Heart left ventricle (tissue), 16 donors: ENCODE measurements at regions not wholly inside any gene's neighbourhood (a gene's known extent, or its start where the extent isn't known, plus 50 kb on each side); places are given as distances from the start of the nearest gene placed in this dataset.

Experiments
- ATAC-seq, 4 donors: fragments of 200-7000 bp; cut with Tn5 transposase; one replicate each; pipeline ENCODE4 v1.9.1; 2020 to 2022; ENCODE audit warnings: moderate library complexity in 4 of 4, mild to moderate bottlenecking in 3 of 4, moderate number of reproducible peaks in 1 of 4
- DNase-seq, 5 donors: peaks; one replicate each; pipeline ENCODE4 v3.0.0-alpha.2; 2020
- H3K27ac ChIP-seq, 12 donors: fragments of 200-600 bp; sonication (generic) in 4 of 12; one replicate each; pipeline versions ENCODE4 v1.5.0 to v1.8.0; 2016 to 2022; ENCODE audit warnings: mild to moderate bottlenecking in 2 of 12
- H3K27me3 ChIP-seq, 9 donors: fragments of 200-600 bp; sonication (generic) in 2 of 9; one replicate each; pipeline versions ENCODE4 v1.5.1 to v1.8.0; 2016 to 2022; ENCODE audit warnings: mild to moderate bottlenecking in 3 of 9
- H3K36me3 ChIP-seq, 9 donors: fragments of 200-600 bp; sonication (generic) in 2 of 9; one replicate each; pipeline versions ENCODE4 v1.5.0 to v1.8.0; 2018 to 2022; ENCODE audit warnings: mild to moderate bottlenecking in 2 of 9
- H3K4me1 ChIP-seq, 12 donors: fragments of 200-600 bp; sonication (generic) in 4 of 12; one replicate each; pipeline versions ENCODE4 v1.5.0 to v1.8.0; 2016 to 2022; ENCODE audit warnings: mild to moderate bottlenecking in 3 of 12
- H3K4me3 ChIP-seq, 12 donors: fragments of 200-600 bp; sonication (generic) in 4 of 12; one replicate each; pipeline versions ENCODE4 v1.5.0 to v1.8.0; 2017 to 2022; ENCODE audit warnings: mild to moderate bottlenecking in 9 of 12, moderate library complexity in 4 of 12
- H3K9me3 ChIP-seq, 12 donors: fragments of 200-600 bp; sonication (generic) in 4 of 12; one replicate each; pipeline versions ENCODE4 v1.5.0 to v1.8.0; 2016 to 2022; ENCODE audit warnings: mild to moderate bottlenecking in 1 of 12
- POLR2A ChIP-seq, 2 donors: fragments of 450-650 bp; IDR thresholded peaks; one replicate each; pipeline ENCODE4 v1.6.1; 2017; ENCODE audit warnings: antibody characterized with exemption in 2 of 2, mild to moderate bottlenecking in 2 of 2, moderate library complexity in 2 of 2
- WGBS, 4 donors: extraction: QIAGEN DNeasy Blood & Tissue Kit in 2 of 4; methylation state at CpG; one replicate each; pipeline versions ENCODE4 v1.1.5 to v1.1.7; 2013 to 2018; 5-methylcytosine and 5-hydroxymethylcytosine counted together
- intact Hi-C, 10 donors: fragments of 100-400 bp; cut with DNase I; formaldehyde crosslinking; loops; one replicate each; pipeline versions ENCODE4 v1.11.1 to v1.14.2; 2022
- TF ChIP-seq, protein P1 (sequence below), 12 donors: fragments of 200-600 bp; sonication (generic) in 4 of 12; IDR thresholded peaks; one replicate each; pipeline versions ENCODE4 v1.5.0 to v1.8.0; 2018 to 2022; ENCODE audit warnings: antibody characterized with exemption in 12 of 12, mild to moderate bottlenecking in 5 of 12
- donor health status: ischemic (EF 13 %, LVEDD 7.1; RV severe dilation, severe dysfunction).
- donor health status: healthy with polysubstance abuse.
- donor health status: DM: no; HTN: yes; CAD: no.
- donor health status: DM: no; HTN: no; CAD: no.
- donor health status: ischemic (EF 25% LVEDD 6.9; RV normal size, moderate dysfunction).
- donor health status: ischemic (EF 25% LVEDD 5.7; RV mildly dilated, moderate dysfunction).
- donor health status: healthy.
- donor health status: DM: yes; HTN: yes; CAD: no.
- donor health status: ischemic (EF 35%, LVEDD 5.7; RV mildly dilated, moderate dysfunction).
- donor health status: nonischemic (EF 11% LVEDD 7.7; RV severe dilation, severe dysfunction).
- donor health status: DM: yes; HTN: yes; CAD: no.
- donor health status: PGD.
- donor health status: ischemic (EF 29% LVEDD 5.4; RV normal size, mild dysfunction).
- donor health status: nonischemic (EF 23%, LVEDD 6.1; RV moderate dilation, normal function).

DNA sequence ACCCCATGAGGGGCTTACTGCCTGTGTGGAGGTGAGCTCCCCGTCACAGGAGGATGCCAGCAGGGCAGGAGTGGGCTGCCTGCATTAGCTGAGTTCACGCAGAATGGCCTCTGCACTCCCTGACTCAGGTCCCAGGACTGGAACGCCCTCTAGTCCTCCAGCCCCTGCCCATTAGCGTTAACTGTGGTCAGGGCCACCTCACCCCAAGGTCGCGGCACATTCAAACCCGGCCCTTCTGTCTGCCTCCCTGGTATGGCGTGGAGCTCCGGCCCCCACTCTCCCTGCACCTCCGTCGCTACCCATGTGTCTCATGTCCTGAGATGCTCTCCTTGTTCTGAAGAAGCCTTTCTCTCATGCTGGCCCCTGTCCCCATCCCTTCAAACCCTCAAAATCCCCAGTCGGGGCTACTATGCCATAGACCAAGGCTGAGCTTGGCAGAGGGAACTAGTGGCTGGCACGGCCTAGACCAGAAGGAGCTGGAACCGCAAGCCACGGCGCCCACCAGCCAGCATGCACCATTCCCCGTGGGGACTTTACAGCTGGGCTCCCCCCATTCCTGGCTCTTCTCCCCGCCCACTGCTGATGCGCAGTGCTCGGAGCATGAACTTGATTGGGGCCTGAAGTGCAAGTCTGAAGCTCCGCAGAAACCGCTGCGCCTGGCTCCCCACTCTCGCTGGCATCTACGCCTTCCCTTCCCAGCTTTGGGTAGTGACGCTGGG, 79.5 kb upstream of the RTL6 start:
- Histone ChIP-seq H3K4me3 (no peak overlapping the region), H3K27ac (no peak overlapping the region), H3K9me3 (no peaks in the 10 kb centered on the region), H3K27me3 (peaks cover 0 to 8% (median 0%) of the 10 kb centered on the region in 9 donors), H3K4me1 (peaks cover 0 to 12% (median 2%) of the 10 kb centered on the region in 12 donors), H3K36me3 (no peaks in the 10 kb centered on the region)
- WGBS, 4 donors: 85 to 94% (median 89%) methylated on average over 19 to 26 of the region's 26 CpGs
- intact Hi-C loops: loop anchor here in 1 of 10 donors (10.0 kb wide), 1 partner anchor 83 kb away; the partner anchor contains the start of gene RTL6
- TF ChIP-seq, protein P1, sequence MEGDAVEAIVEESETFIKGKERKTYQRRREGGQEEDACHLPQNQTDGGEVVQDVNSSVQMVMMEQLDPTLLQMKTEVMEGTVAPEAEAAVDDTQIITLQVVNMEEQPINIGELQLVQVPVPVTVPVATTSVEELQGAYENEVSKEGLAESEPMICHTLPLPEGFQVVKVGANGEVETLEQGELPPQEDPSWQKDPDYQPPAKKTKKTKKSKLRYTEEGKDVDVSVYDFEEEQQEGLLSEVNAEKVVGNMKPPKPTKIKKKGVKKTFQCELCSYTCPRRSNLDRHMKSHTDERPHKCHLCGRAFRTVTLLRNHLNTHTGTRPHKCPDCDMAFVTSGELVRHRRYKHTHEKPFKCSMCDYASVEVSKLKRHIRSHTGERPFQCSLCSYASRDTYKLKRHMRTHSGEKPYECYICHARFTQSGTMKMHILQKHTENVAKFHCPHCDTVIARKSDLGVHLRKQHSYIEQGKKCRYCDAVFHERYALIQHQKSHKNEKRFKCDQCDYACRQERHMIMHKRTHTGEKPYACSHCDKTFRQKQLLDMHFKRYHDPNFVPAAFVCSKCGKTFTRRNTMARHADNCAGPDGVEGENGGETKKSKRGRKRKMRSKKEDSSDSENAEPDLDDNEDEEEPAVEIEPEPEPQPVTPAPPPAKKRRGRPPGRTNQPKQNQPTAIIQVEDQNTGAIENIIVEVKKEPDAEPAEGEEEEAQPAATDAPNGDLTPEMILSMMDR (IDR thresholded peaks at IDR 0.05): no peak
- no peak for TF ChIP-seq POLR2A (IDR thresholded peaks at IDR 0.05)
- no peak for ATAC-seq
- DNase-seq: peak in 1 of 5 donors; percentile 51

DNA sequence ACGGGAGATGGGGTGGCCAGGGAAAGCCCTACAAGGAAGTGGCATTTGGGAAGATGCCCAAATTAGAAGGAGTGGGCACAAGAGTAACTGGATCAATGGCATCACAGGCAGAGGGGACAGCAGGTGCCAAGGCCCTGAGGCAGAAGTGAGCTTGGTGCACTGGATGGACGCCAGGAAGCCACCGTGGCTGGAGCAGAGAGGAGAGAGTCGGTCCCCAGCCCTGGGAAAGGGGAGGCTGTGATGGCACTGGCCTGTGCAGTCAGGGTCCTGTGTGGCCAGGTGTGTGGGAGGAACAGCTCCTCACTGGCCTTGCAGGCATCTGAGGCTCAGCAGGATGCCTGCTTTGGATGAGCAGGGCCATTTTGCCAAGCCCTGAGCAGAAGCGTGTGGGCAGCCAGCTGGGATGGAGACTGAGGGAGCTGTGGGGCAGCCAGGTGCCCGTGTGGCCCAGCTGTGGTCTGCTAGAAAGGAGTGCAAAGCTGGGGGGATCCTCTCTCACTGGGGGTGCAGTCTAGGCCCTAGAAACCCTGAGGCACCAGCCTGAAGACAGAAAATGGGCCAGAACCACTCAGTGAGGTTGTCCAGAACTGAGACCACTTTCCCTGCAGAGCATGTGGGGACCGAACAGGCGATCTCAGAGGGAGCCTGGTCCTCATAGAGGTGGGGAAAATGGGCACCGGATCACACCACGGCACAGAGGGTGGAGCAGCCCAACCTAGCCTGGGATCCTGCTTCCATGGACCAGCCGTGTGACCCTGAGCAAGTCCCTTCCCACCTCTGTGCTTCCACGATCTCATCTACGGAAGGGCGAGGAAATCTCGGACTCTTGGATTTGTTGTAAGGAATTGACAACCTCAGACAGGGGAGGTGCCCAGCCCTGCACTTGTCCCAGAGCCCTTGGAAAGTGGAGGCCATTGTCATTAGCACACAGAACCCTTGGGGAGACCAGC, 78.6 kb upstream of the RTL6 start:
- Histone ChIP-seq H3K27ac (no peak overlapping the region), H3K36me3 (no peaks in the 10 kb centered on the region), H3K27me3 (peaks cover 0 to 8% (median 0%) of the 10 kb centered on the region in 9 donors), H3K9me3 (no peaks in the 10 kb centered on the region), H3K4me1 (peaks cover 0 to 13% (median 2%) of the 10 kb centered on the region in 12 donors), H3K4me3 (no peak overlapping the region)
- intact Hi-C loops: loop anchor here in 1 of 10 donors (10.0 kb wide), 1 partner anchor 82 kb away; the partner anchor contains the start of gene RTL6
- WGBS, 4 donors: 84 to 92% (median 88%) methylated on average over 13 to 15 of the region's 15 CpGs
- no peak for TF ChIP-seq POLR2A (IDR thresholded peaks at IDR 0.05)
- TF ChIP-seq, protein P1 (IDR thresholded peaks at IDR 0.05): no peak
- DNase-seq (peak in 2 of 5 donors; percentile 19 to 49), ATAC-seq (no peak)

DNA sequence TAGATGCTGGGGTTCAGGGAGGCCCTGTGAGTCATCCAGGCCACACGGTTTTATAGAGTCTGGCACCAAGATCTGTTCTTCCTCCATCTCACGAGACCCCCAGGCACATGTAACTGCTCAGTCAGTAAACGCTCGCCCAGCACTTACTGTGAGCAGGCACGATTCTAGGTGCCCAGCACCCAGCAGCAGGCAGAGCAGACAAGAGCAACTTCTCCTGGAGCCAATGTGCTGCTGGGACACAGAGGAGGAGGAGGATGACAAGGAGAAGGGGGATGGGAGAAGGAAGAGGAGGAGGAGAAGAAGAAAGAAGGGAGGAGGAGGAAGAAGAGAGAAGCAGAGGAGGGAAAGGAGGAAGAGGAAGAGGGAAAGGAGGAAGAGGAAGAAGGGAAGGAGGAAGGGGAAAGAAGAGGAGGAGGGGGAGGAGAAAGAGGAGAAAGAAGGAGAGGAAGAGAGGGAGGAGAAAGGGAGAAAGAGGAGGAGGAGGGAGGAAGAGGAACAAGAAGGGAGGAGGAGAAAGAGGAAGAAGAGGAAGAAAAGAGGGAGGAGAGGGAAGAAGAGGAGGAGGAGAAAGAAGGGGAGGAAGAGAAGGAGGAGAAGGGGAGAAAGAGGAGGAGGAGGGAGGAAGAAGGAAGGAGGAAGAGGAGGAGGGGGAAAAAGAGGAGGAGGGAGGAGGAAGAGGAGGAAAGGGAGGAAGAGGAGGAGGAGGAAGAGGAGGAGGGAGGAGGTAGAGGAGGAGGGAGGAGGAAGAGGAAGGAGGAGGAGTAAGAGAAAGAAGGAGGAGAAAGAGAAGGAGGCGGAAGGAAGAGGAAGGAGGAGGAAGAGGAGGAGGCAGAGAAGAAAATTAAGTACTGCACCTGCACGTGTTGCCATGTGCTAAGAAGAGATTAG, 77.6 kb upstream of the RTL6 start:
- Histone ChIP-seq H3K4me3 (no peak overlapping the region), H3K27ac (no peak overlapping the region), H3K27me3 (peaks cover 0 to 8% (median 0%) of the 10 kb centered on the region in 9 donors), H3K9me3 (no peaks in the 10 kb centered on the region), H3K36me3 (no peaks in the 10 kb centered on the region), H3K4me1 (peaks cover 0 to 22% (median 5%) of the 10 kb centered on the region in 12 donors)
- ATAC-seq (no peak), DNase-seq (peak in 1 of 5 donors; percentile 17)
- WGBS, 4 donors: 55 to 61% (median 58%) methylated on average over 7 of the region's 7 CpGs
- intact Hi-C loops: loop anchor here in 1 of 10 donors (10.0 kb wide), 1 partner anchor 81 kb away; the partner anchor contains the start of gene RTL6
- TF ChIP-seq, protein P1 (IDR thresholded peaks at IDR 0.05): no peak
